IMR-90 (cell line): ENCODE measurements at regions not wholly inside any gene's neighbourhood (a gene's known extent, or its start where the extent isn't known, plus 50 kb on each side); places are given as distances from the start of the nearest gene placed in this dataset.

ENCODE experiments used
- ATAC-seq: fragments of 200-7000 bp; cut with Tn5 transposase; 2 replicates; pipeline ENCODE4 v1.9.1; 2020; ENCODE audit warnings: low read depth, mild to moderate bottlenecking, moderate library complexity
- BruUV-seq: library from RNA; stranded (reverse); fragments of 400-500 nt; replicated peaks from 2 replicates; lab custom pipeline; 2021; lab: Mats Ljungman, UMichigan
- CTCF ChIA-PET: fragments of 300-600 bp; formaldehyde crosslinking; extraction: SDS; loops from one replicate; lab custom pipeline; 2021; ENCODE audit warnings: antibody characterized with exemption; lab: Yijun Ruan, JAX
- POLR2A ChIA-PET: fragments of 300-600 bp; sonication (Branson Sonifier 250); formaldehyde crosslinking; loops from one replicate; lab custom pipeline; 2022; ENCODE audit warnings: antibody characterized with exemption; ENCODE audit not compliant: unreplicated experiment; lab: Charles Lee
- DNase-seq: peaks from one replicate; pipeline ENCODE4 v3.0.0; 2013
- H2AFZ ChIP-seq: replicated peaks from 2 replicates; pipeline ENCODE3; 2013; ENCODE audit warnings: low read length, mild to moderate bottlenecking; ENCODE audit not compliant: poor library complexity
- H2AK5ac ChIP-seq: 2 replicates; pipeline ENCODE4 v1.6.1; 2013; ENCODE audit warnings: low read depth, low read length, inconsistent platforms
- H2AK9ac ChIP-seq: replicated peaks from 2 replicates; pipeline ENCODE3; 2013; ENCODE audit warnings: mild to moderate bottlenecking, low read depth, low read length, moderate library complexity; ENCODE audit not compliant: poor library complexity
- H2BK120ac ChIP-seq: 2 replicates; pipeline ENCODE4 v1.6.1; 2013; ENCODE audit warnings: low read depth, low read length, inconsistent platforms
- H2BK15ac ChIP-seq: 3 replicates; pipeline ENCODE4 v1.6.1; 2013; ENCODE audit warnings: low read depth, low read length, inconsistent platforms
- H2BK20ac ChIP-seq: 2 replicates; pipeline ENCODE4 v1.6.1; 2013; ENCODE audit warnings: low read depth, mild to moderate bottlenecking, inconsistent platforms, low read length, moderate library complexity
- H2BK5ac ChIP-seq: 2 replicates; pipeline ENCODE4 v1.6.1; 2013; ENCODE audit warnings: mild to moderate bottlenecking, low read depth, low read length, inconsistent platforms; ENCODE audit not compliant: poor library complexity, severe bottlenecking
- H3K14ac ChIP-seq: replicated peaks from 2 replicates; pipeline ENCODE4 v1.6.1; 2013; ENCODE audit warnings: low read depth, low read length, inconsistent platforms
- H3K18ac ChIP-seq: 2 replicates; pipeline ENCODE4 v1.6.1; 2013; ENCODE audit warnings: low read depth, low read length, control low read depth
- H3K23ac ChIP-seq: 2 replicates; pipeline ENCODE4 v1.6.1; 2013; ENCODE audit warnings: low read depth, low read length, inconsistent platforms
- H3K27ac ChIP-seq: 2 replicates; pipeline ENCODE4 v1.5.1; 2013; ENCODE audit warnings: mild to moderate bottlenecking, control low read depth, low read length; ENCODE audit not compliant: insufficient read depth
- H3K27me3 ChIP-seq: 2 replicates; pipeline ENCODE4 v1.6.1; 2013; ENCODE audit warnings: low read length; ENCODE audit not compliant: control insufficient read depth, insufficient read depth
- H3K36me3 ChIP-seq: 2 replicates; pipeline ENCODE4 v1.6.1; 2013; ENCODE audit warnings: low read length, mixed read lengths; ENCODE audit not compliant: control insufficient read depth, insufficient read depth
- H3K4ac ChIP-seq: 2 replicates; pipeline ENCODE4 v1.6.1; 2013; ENCODE audit warnings: low read depth, low read length, inconsistent platforms
- H3K4me1 ChIP-seq: 2 replicates; pipeline ENCODE4 v1.6.1; 2013; ENCODE audit warnings: low read length, mixed read lengths; ENCODE audit not compliant: control insufficient read depth, insufficient read depth
- H3K4me2 ChIP-seq: 2 replicates; pipeline ENCODE4 v1.6.1; 2013; ENCODE audit warnings: low read depth, mild to moderate bottlenecking, control low read depth, low read length, moderate library complexity
- H3K4me3 ChIP-seq: 2 replicates; pipeline ENCODE4 v1.5.1; 2013; ENCODE audit warnings: low read depth, mild to moderate bottlenecking, control low read depth, low read length, moderate library complexity; ENCODE audit not compliant: insufficient read depth
- H3K56ac ChIP-seq: 2 replicates; pipeline ENCODE4 v1.6.1; 2013; ENCODE audit warnings: low read length, inconsistent platforms; ENCODE audit not compliant: insufficient read depth; ENCODE audit errors: extremely low read depth
- H3K79me1 ChIP-seq, 2 experiments: 2 replicates each; pipeline ENCODE4 v1.6.1; 2013; ENCODE audit warnings: low read length in 2 of 2, inconsistent platforms in 1 of 2, low read depth in 1 of 2
- H3K9ac ChIP-seq: 2 replicates; pipeline ENCODE4 v1.6.1; 2013; ENCODE audit warnings: low read depth, low read length, control low read depth
- H3K9me1 ChIP-seq: 2 replicates; pipeline ENCODE4 v1.6.1; 2013; ENCODE audit warnings: low read length, inconsistent platforms; ENCODE audit not compliant: insufficient read depth
- H3K9me3 ChIP-seq: 2 replicates; pipeline ENCODE4 v1.6.1; 2013; ENCODE audit warnings: low read length; ENCODE audit not compliant: control insufficient read depth, insufficient read depth
- H4K20me1 ChIP-seq: 2 replicates; pipeline ENCODE4 v1.6.1; 2013; ENCODE audit warnings: low read length, inconsistent platforms; ENCODE audit not compliant: insufficient read depth
- H4K5ac ChIP-seq: 2 replicates; pipeline ENCODE4 v1.6.1; 2013; ENCODE audit warnings: mild to moderate bottlenecking, low read depth, low read length, control low read depth
- H4K8ac ChIP-seq, 2 experiments: 2 replicates each; pipeline ENCODE4 v1.6.1; 2013; ENCODE audit warnings: low read depth in 2 of 2, low read length in 2 of 2, control low read depth in 1 of 2, inconsistent platforms in 1 of 2
- H4K91ac ChIP-seq: 2 replicates; pipeline ENCODE4 v1.6.1; 2013; ENCODE audit warnings: low read depth, low read length, inconsistent platforms; ENCODE audit not compliant: insufficient read depth
- CEBPB ChIP-seq: IDR thresholded peaks from 2 replicates; pipeline ENCODE4 v1.6.1; 2012; ENCODE audit warnings: low read depth, low read length, improper control_type of control experiment
- POLR2A ChIP-seq: IDR thresholded peaks from 2 replicates; pipeline ENCODE4 v1.6.1; 2012; ENCODE audit warnings: mild to moderate bottlenecking, low read depth, low read length
- RFX5 ChIP-seq: IDR thresholded peaks from 2 replicates; pipeline ENCODE4 v1.8.0; 2012; ENCODE audit warnings: low read depth, mild to moderate bottlenecking, low read length, moderate library complexity
- WGBS, 2 experiments: methylation state at CpG; one replicate each; pipeline versions ENCODE4 v1.1.5 to v1.1.7; 2013; ENCODE audit warnings: missing lambda C conversion rate in 2 of 2; ENCODE audit not compliant: insufficient read length in 1 of 2; ENCODE audit errors: extremely low coverage in 2 of 2; 5-methylcytosine and 5-hydroxymethylcytosine counted together
- dilution Hi-C: fragments of 300-500 bp; cut with HindIII; formaldehyde crosslinking; loops from one replicate; pipeline ENCODE4 v1.14.3; 2018; ENCODE audit warnings: low sequenced_read_pairs; ENCODE audit not compliant: unreplicated experiment
- in situ Hi-C: fragments of 300-500 bp; cut with MboI; formaldehyde crosslinking; loops from 3 replicates; pipeline ENCODE4 v1.14.3; 2019; ENCODE audit warnings: low sequenced_read_pairs, inconsistent platforms, mixed read lengths
- intact Hi-C: fragments of 100-400 bp; cut with micrococcal nuclease; formaldehyde crosslinking; loops from 2 replicates; pipeline ENCODE4 v1.10.0; 2022

- H3K36me3 ChIP-seq = no peaks in the 10 kb centered on the region
- H3K27ac ChIP-seq = no peak overlapping the region
- no peak overlapping the region for H2AFZ ChIP-seq
- dilution Hi-C loops (no loop called here), intact Hi-C loops (no loop called here), in situ Hi-C loops (no loop called here)
- no peak overlapping the region for H3K4me2 ChIP-seq
- H3K14ac ChIP-seq = no peak overlapping the region
- H3K9ac ChIP-seq = no peak overlapping the region
- H3K9me3 ChIP-seq = no peaks in the 10 kb centered on the region
- no peak overlapping the region for H3K4ac ChIP-seq
- H2BK120ac ChIP-seq = no peak overlapping the region
- H3K79me1 ChIP-seq = no peaks in the 10 kb centered on the region
- DNase-seq = no peak
- no peak overlapping the region for H3K23ac ChIP-seq
- H2BK20ac ChIP-seq = no peak overlapping the region
- H3K27me3 ChIP-seq = no peaks in the 10 kb centered on the region
- no peak overlapping the region for H2AK9ac ChIP-seq
- no peak overlapping the region for H2BK5ac ChIP-seq
- no peaks in the 10 kb centered on the region for H3K4me1 ChIP-seq
- no peaks in the 10 kb centered on the region for H4K20me1 ChIP-seq
- H3K56ac ChIP-seq = no peak overlapping the region
- H4K5ac ChIP-seq = no peak overlapping the region
- no TSS peak for BruUV-seq
- H3K4me3 ChIP-seq = no peak overlapping the region
- no peak for ATAC-seq
- H4K8ac ChIP-seq = no peak overlapping the region
- no peak overlapping the region for H4K91ac ChIP-seq
- TF ChIP-seq CEBPB (no peak), RFX5 (no peak), POLR2A (no peak)
- H3K18ac ChIP-seq = no peak overlapping the region
- CTCF ChIA-PET = no interaction called here
- 87% methylated on average over 4 of the region's 6 CpGs; no CpG with 5 or more reads in 1 of the 2 experiments for WGBS, 2 experiments
- H2AK5ac ChIP-seq = no peak overlapping the region
- POLR2A ChIA-PET = no interaction called here
- H2BK15ac ChIP-seq = no peak overlapping the region
- H3K9me1 ChIP-seq = no peaks in the 10 kb centered on the region
Measured at GRCh38 chr1:80163686-80164085, 1157.2 kb upstream of the ADGRL4 start.
